ENCODE measurements at regions not wholly inside any gene's neighbourhood (a gene's known extent, or its start where the extent isn't known, plus 50 kb on each side); places are given as distances from the start of the nearest gene placed in this dataset.

DNA sequence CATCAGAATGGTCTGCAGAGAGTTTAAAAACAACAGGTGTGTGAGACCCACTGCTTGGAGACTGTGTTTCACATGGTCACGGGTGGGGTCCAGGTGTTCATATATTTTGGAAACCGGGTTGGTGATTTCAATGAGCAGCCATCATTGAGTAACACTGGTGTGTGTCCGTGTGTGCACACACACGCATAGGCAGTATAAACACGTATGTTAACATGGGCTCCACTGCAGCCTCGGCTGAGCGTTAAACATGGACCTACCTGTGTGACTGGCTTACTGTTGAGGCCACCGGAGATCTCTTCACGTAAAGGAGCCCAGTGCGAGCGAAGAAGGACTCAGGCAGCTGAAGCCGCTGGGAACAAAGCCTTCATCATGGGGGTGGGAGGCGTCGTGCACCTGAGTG, 56.9 kb upstream of the TLR3 start:
- H3K4me1 Mint-ChIP-seq, result no peaks in the 10 kb centered on the region
- DNase-seq (ENCODE audit: low spot score in 2 of 2) (no peak), ATAC-seq (no peak)
- H3K4me3 Mint-ChIP-seq, result no peak overlapping the region
- no peaks in the 10 kb centered on the region for H3K36me3 Mint-ChIP-seq
- no peak overlapping the region for H3K27ac Mint-ChIP-seq
- H3K9me3 Mint-ChIP-seq, result no peaks in the 10 kb centered on the region

DNA sequence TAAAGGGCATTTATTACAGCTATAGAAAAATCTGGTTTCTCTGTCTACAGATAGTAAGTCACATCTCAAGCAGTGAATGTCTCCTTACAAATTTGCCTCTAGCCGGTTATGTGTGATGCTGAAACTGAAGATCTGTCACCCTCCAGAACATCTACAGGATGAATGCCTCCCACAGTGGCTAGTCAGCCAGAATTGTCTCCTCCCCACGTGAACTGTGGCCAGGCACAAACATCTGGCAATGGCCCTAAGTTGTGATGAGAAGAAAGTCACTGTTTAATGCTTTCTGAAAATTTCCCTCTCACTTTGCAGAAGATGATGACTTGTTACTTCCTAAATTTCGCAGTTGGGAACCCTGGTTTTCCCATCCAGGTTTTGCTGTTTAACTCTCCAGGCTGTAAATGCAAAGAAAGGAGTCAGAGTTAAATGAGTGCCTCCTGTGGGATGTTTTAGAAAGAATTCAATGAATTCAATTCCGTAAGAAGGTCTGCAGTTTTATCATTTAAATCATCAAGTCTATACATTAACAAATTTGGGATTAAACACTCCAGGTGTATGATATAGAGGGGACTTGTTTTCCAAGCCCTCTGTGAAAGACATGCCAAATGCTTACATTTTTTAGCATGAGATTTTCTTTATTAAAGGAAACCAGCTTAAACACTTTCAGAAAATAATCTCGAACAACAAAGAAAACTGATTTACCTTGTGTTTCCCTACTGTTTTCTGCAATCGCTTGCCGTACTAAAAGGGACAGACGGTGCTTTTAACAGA, 55.4 kb upstream of the TLR3 start:
- H3K9me3 Mint-ChIP-seq, result no peaks in the 10 kb centered on the region
- no peak for ATAC-seq

DNA sequence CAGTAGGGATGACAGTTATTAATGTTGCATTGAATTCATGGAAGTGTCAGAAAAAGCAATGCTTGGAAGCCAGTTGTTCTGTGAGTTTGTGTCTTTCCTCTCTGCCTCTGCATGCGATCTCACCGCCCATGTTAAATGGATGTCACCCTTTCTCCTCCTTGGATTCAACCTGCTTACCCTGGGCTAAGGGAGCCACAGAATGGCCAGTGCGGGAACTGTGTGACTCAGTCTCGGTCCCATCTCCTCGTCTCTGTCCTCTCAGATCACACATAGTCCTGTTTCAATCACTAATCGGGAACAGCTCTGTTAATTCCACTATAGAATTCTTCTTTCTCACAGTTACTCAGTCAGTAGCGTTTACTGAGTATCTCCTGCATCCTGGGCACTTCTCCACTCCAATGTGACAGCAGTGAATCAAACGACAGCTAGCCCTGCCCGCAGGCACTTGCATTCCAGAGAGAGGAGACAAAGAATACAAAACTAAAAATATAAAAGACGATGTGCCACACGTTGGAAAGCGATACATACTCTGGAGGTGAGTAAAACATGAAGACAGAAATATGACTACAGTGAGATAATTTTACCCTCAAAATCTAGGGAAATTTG, 53.6 kb upstream of the TLR3 start:
- DNase-seq (ENCODE audit: low spot score in 2 of 2), result no peak
- Mint-ChIP-seq H3K36me3 (no peaks in the 10 kb centered on the region), H3K4me1 (no peaks in the 10 kb centered on the region), H3K9me3 (peaks cover 3% of the 10 kb centered on the region), H3K27ac (no peak overlapping the region), H3K4me3 (no peak overlapping the region)
- ATAC-seq, result no peak

More for the DNA sequence above, 55.4 kb upstream of the TLR3 start:
- DNase-seq (ENCODE audit: low spot score in 2 of 2), result no peak
- H3K27ac Mint-ChIP-seq, result no peak overlapping the region
- no peak overlapping the region for H3K4me3 Mint-ChIP-seq
- no peaks in the 10 kb centered on the region for H3K36me3 Mint-ChIP-seq
- no peaks in the 10 kb centered on the region for H3K4me1 Mint-ChIP-seq

DNA sequence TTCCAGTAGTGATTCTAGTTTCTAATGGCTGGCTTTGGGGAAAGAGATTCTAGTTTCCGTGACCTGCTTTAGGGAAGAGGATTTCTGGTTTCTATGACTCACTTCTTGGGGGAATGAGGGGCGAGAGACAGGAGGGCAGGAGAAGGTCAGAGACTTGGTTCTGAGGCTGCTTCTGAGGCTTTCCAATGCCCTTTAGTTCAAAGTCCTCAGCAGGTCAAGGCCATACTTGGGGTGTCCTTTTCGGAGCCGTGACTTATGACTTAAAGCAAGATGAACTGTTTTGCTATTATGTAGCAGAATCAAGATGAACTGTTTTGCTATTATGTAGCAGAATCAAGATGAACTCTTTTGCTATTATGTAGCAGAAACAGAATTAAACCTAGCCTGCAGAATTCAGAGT, 52.2 kb upstream of the TLR3 start:
- ATAC-seq (no peak), DNase-seq (ENCODE audit: low spot score in 2 of 2) (no peak)
- no peak overlapping the region for H3K4me3 Mint-ChIP-seq
- H3K9me3 Mint-ChIP-seq, result peaks cover 3% of the 10 kb centered on the region
- H3K4me1 Mint-ChIP-seq, result no peaks in the 10 kb centered on the region
- H3K27ac Mint-ChIP-seq, result no peak overlapping the region
- H3K36me3 Mint-ChIP-seq, result no peaks in the 10 kb centered on the region

DNA sequence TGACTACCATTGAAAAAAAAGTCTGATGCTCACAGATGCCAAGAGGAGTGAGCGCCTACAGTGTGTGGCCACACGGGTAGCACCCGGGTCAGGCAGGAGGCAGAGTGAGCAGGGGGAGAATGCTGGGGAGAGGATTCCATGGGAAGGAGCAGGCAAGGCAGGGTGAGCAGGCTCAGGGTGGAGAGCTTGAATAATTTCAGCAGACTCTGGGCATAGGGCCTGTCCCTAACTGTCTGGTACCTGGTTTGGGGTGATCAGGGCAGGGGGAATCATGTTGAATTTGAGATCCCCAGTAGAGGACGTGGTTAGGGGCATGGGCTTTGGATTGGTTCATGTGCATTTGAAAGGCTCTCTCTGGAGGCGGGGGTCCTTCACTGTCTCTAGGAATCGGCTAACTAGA, 51.2 kb upstream of the TLR3 start:
- Mint-ChIP-seq H3K4me3 (no peak overlapping the region), H3K36me3 (no peaks in the 10 kb centered on the region), H3K9me3 (peaks cover 3% of the 10 kb centered on the region), H3K4me1 (no peaks in the 10 kb centered on the region), H3K27ac (no peak overlapping the region)
- ATAC-seq, result peak; percentile 14
- DNase-seq (ENCODE audit: low spot score in 2 of 2), result no peak

DNA sequence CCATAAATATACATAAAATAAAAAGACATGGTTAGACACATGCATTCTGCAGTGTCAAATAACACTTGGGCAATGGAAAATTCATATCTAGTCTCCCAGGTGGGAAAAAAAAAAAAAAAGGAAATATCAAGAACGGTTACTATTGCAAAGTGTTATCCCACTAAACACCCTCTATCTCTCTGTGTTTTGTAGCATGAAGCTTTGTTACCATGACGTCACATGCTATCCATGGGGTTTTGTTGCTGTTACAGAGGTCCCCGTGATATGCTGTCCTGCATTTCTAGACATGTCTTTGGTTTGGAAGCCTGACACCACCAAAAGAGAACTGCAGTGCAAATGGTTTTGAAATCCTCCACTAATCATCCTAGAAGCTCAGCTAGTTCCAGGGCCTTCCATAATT, 50.7 kb upstream of the TLR3 start:
- Mint-ChIP-seq H3K4me3 (no peak overlapping the region), H3K27ac (no peak overlapping the region), H3K9me3 (peaks cover 3% of the 10 kb centered on the region), H3K36me3 (no peaks in the 10 kb centered on the region), H3K4me1 (no peaks in the 10 kb centered on the region)
- DNase-seq (ENCODE audit: low spot score in 2 of 2) (no peak), ATAC-seq (no peak)

DNA sequence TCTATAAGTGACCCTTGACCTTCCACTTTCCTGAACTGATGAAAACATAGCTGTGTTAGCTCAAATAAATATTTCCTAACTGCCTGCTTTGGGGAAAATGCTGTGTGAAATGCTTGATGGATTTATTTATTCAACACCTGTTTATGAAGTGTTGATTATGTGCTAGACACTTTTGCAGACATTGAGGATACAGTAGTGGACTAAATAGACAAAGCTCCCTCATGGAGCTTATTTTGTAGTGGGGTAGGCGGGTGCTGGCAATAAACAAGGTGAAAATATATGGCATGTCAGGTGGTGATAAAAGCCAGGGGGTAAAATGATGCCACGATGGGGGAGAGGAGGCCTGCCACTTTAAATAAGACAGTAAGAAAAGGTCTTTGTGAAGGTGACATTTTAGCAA, 50.2 kb upstream of the TLR3 start:
- Mint-ChIP-seq H3K9me3 (peaks cover 3% of the 10 kb centered on the region), H3K4me3 (no peak overlapping the region), H3K27ac (no peak overlapping the region), H3K36me3 (no peaks in the 10 kb centered on the region), H3K4me1 (no peaks in the 10 kb centered on the region)
- no peak for ATAC-seq
- DNase-seq (ENCODE audit: low spot score in 2 of 2), result no peak
